ENCODE measurements at regions not wholly inside any gene's neighbourhood (a gene's known extent, or its start where the extent isn't known, plus 50 kb on each side); places are given as distances from the start of the nearest gene placed in this dataset.

DNA sequence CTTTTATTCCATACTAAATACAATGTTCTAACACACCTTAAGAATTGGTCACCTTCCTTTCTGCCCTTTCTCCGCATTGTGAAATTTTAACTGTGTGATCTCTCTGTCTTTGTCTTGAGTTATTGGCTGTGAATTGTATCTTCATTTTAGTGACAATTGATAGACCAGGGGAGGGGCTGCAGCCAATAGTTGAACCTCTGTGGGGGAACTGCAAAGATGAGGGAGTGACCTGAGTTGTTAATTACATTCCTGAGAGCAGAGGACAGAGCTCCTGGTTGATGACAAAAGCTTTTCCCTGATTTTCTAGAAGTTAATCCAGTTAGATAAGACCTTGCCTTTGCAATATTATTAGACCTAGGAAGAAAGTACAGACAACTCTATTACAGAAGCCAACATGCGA is 1535.7 kb downstream of the BRINP3 start:
- no peak overlapping the region for H3K4me3 ChIP-seq (replicated peaks in 1 of 3)
- H3K4me1 ChIP-seq: no peaks in the 10 kb centered on the region
- intact Hi-C loops (cut with DNase I): no loop called here
- no peak for DNase-seq
- no peak overlapping the region for H3K27ac ChIP-seq
- no peaks in the 10 kb centered on the region for H3K27me3 ChIP-seq
- no peak for TF ChIP-seq POLR2A (IDR thresholded peaks at IDR 0.05)
- TF ChIP-seq, protein P1, sequence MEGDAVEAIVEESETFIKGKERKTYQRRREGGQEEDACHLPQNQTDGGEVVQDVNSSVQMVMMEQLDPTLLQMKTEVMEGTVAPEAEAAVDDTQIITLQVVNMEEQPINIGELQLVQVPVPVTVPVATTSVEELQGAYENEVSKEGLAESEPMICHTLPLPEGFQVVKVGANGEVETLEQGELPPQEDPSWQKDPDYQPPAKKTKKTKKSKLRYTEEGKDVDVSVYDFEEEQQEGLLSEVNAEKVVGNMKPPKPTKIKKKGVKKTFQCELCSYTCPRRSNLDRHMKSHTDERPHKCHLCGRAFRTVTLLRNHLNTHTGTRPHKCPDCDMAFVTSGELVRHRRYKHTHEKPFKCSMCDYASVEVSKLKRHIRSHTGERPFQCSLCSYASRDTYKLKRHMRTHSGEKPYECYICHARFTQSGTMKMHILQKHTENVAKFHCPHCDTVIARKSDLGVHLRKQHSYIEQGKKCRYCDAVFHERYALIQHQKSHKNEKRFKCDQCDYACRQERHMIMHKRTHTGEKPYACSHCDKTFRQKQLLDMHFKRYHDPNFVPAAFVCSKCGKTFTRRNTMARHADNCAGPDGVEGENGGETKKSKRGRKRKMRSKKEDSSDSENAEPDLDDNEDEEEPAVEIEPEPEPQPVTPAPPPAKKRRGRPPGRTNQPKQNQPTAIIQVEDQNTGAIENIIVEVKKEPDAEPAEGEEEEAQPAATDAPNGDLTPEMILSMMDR (IDR thresholded peaks at IDR 0.05): no peak
- WGBS, 2 donors: 81 to 84% methylated on average over 2 of the region's 2 CpGs
- H3K36me3 ChIP-seq: no peaks in the 10 kb centered on the region
- no peaks in the 10 kb centered on the region for H3K9me3 ChIP-seq

- H3K36me3 ChIP-seq: no peaks in the 10 kb centered on the region
- no peaks in the 10 kb centered on the region for H3K4me1 ChIP-seq
- H3K4me3 ChIP-seq (replicated peaks in 1 of 3): no peak overlapping the region
- H3K9me3 ChIP-seq: no peaks in the 10 kb centered on the region
- TF ChIP-seq, protein P1 (IDR thresholded peaks at IDR 0.05): no peak
- no peak for TF ChIP-seq POLR2A (IDR thresholded peaks at IDR 0.05)
- no peak overlapping the region for H3K27ac ChIP-seq
- DNase-seq: no peak
- intact Hi-C loops (cut with DNase I): no loop called here
- no peaks in the 10 kb centered on the region for H3K27me3 ChIP-seq
Measured at GRCh38 chr1:188949701-188950100, 1528.0 kb downstream of the BRINP3 start.

- no peak overlapping the region for H3K4me3 ChIP-seq (replicated peaks in 1 of 3)
- H3K9me3 ChIP-seq: no peaks in the 10 kb centered on the region
- no peak overlapping the region for H3K27ac ChIP-seq
- DNase-seq: no peak
- TF ChIP-seq POLR2A (IDR thresholded peaks at IDR 0.05): no peak
- TF ChIP-seq, protein P1 (IDR thresholded peaks at IDR 0.05): no peak
- no peaks in the 10 kb centered on the region for H3K27me3 ChIP-seq
- H3K4me1 ChIP-seq: no peaks in the 10 kb centered on the region
- WGBS, 2 donors: 52 to 62% methylated on average over 3 of the region's 3 CpGs
- no peaks in the 10 kb centered on the region for H3K36me3 ChIP-seq
- intact Hi-C loops (cut with DNase I): no loop called here
Measured at GRCh38 chr1:188958461-188959115, 1519.1 kb downstream of the BRINP3 start.

GRCh38 chr1:188986745-188987417 is 1490.8 kb downstream of the BRINP3 start:
- Histone ChIP-seq H3K4me3 (replicated peaks in 1 of 3) (no peak overlapping the region), H3K36me3 (no peaks in the 10 kb centered on the region), H3K27ac (no peak overlapping the region), H3K4me1 (no peaks in the 10 kb centered on the region), H3K9me3 (no peaks in the 10 kb centered on the region), H3K27me3 (no peaks in the 10 kb centered on the region)
- intact Hi-C loops (cut with DNase I): no loop called here
- no peak for TF ChIP-seq POLR2A (IDR thresholded peaks at IDR 0.05)
- TF ChIP-seq, protein P1 (IDR thresholded peaks at IDR 0.05): no peak
- 76 to 77% methylated on average over 8 of the region's 9 CpGs for WGBS, 2 donors
- DNase-seq: no peak

DNA sequence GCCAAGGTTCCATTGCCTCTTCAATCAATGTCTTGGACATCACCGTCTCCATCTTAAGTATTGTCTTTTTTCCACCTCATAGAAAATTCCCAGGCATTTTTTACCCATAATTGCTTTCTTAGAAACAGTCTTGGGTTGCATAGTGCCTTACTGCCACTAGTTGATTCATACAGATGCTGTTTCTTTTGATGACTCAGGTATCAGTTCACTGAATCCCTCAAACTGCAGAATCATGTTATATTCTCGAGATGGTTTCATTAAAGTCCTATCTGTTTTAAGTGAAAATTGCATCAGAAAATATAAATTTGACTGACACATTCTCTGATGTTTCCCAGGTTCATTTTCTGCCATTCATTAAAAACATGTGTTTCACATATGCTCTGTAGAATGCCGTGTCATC is 1489.1 kb downstream of the BRINP3 start:
- WGBS, 2 donors: 75 to 82% methylated on average over 3 of the region's 3 CpGs
- DNase-seq: no peak
- Histone ChIP-seq H3K9me3 (no peaks in the 10 kb centered on the region), H3K27ac (no peak overlapping the region), H3K36me3 (no peaks in the 10 kb centered on the region), H3K4me3 (replicated peaks in 1 of 3) (no peak overlapping the region), H3K4me1 (no peaks in the 10 kb centered on the region), H3K27me3 (no peaks in the 10 kb centered on the region)
- no peak for TF ChIP-seq POLR2A (IDR thresholded peaks at IDR 0.05)
- TF ChIP-seq, protein P1 (IDR thresholded peaks at IDR 0.05): no peak
- intact Hi-C loops (cut with DNase I): no loop called here
